GM18498 (cell line): ENCODE measurements at regions not wholly inside any gene's neighbourhood (a gene's known extent, or its start where the extent isn't known, plus 50 kb on each side); places are given as distances from the start of the nearest gene placed in this dataset.

ENCODE experiments used
- ATAC-seq: cut with Tn5 transposase; IDR thresholded peaks from one replicate; pipeline ENCODE4 v1.9.1; 2021; ENCODE audit warnings: mild to moderate bottlenecking, moderate library complexity; ENCODE audit not compliant: unreplicated experiment

- no peak for ATAC-seq
Observed at GRCh38 chr14:95466506-95466905, 49.9 kb downstream of the SYNE3 start.

GRCh38 chr14:95465936-95466335, 50.5 kb downstream of the SYNE3 start:
- no peak for ATAC-seq

GRCh38 chr14:95465358-95465757, 51.1 kb downstream of the SYNE3 start:
- ATAC-seq, result no peak

GRCh38 chr14:95464514-95464913, 51.9 kb downstream of the SYNE3 start:
- ATAC-seq, result no peak

GRCh38 chr14:95464103-95464502, 52.3 kb downstream of the SYNE3 start:
- no peak for ATAC-seq

- ATAC-seq, result no peak
Observed at GRCh38 chr14:95463171-95463901, 53.1 kb downstream of the SYNE3 start.

GRCh38 chr14:95462491-95462890, 54.0 kb downstream of the SYNE3 start:
- no peak for ATAC-seq

- no peak for ATAC-seq
Observed at GRCh38 chr14:95460647-95461478, 55.6 kb downstream of the SYNE3 start.

GRCh38 chr14:95458906-95459305, 57.5 kb downstream of the SYNE3 start:
- no peak for ATAC-seq

GRCh38 chr14:95458459-95458858, 58.0 kb downstream of the SYNE3 start:
- no peak for ATAC-seq

- ATAC-seq, result no peak
Observed at GRCh38 chr14:95456281-95456680, 60.2 kb downstream of the SYNE3 start.

- no peak for ATAC-seq
Observed at GRCh38 chr14:95455246-95455645, 61.2 kb downstream of the SYNE3 start.

GRCh38 chr14:95453713-95453980, 62.8 kb downstream of the SYNE3 start:
- ATAC-seq, result no peak

- no peak for ATAC-seq
Observed at GRCh38 chr14:95452893-95453712, 63.3 kb downstream of the SYNE3 start.

GRCh38 chr14:95452176-95452892, 64.1 kb downstream of the SYNE3 start:
- ATAC-seq, result no peak

GRCh38 chr14:95449131-95449530, 67.3 kb downstream of the SYNE3 start:
- ATAC-seq, result no peak

GRCh38 chr14:95446470-95446869, 70.0 kb downstream of the SYNE3 start:
- no peak for ATAC-seq

GRCh38 chr14:95445676-95446075, 70.8 kb downstream of the SYNE3 start:
- no peak for ATAC-seq

- ATAC-seq, result no peak
Observed at GRCh38 chr14:95445161-95445560, 71.3 kb downstream of the SYNE3 start.

GRCh38 chr14:95444132-95445129, 72.0 kb downstream of the SYNE3 start:
- ATAC-seq, result no peak
